Sciatic nerve (tissue), 2 donors: ENCODE measurements at regions not wholly inside any gene's neighbourhood (a gene's known extent, or its start where the extent isn't known, plus 50 kb on each side); places are given as distances from the start of the nearest gene placed in this dataset.

Experiments
- ATAC-seq: fragments of 200-7000 bp; cut with Tn5 transposase; one replicate; pipeline ENCODE4 v1.9.1; 2020; ENCODE audit warnings: mild to moderate bottlenecking, moderate library complexity
- DNase-seq: peaks from one replicate; pipeline ENCODE4 v3.0.0-alpha.2; 2020; ENCODE audit warnings: low spot score
- intact Hi-C: fragments of 100-400 bp; cut with DNase I; formaldehyde crosslinking; loops from one replicate; pipeline ENCODE4 v1.14.2; 2022
- donor health status: DM: no; HTN: no; CAD: no.
- donor health status: DM: no; HTN: no; CAD: no.

DNA sequence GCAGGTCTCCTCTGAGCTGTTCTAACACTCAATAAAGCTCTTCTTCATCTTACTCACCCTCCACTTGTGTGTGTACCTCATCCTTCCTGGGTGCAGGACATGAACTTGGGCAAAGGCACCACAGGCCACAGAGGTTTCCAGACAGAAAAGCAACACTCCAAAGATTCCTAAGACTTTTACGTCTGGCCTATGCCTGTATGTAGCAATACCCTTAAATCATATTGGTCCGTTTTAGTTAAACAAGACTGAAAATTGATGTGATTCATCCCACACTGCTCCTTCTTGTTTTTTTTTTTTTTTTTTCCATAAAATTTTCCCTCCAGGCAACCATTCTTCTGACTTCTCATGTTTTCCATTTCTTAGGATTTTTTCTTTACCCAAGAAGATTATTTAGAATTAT lies 404.3 kb downstream of the PID1 start:
- no peak for ATAC-seq
- intact Hi-C loops, result no loop called here

GRCh38 chr2:228866044-228866443 lies 405.0 kb downstream of the PID1 start:
- no peak for DNase-seq
- no peak for ATAC-seq
- intact Hi-C loops, result no loop called here

More for the DNA sequence above, 404.3 kb downstream of the PID1 start:
- DNase-seq, result no peak

DNA sequence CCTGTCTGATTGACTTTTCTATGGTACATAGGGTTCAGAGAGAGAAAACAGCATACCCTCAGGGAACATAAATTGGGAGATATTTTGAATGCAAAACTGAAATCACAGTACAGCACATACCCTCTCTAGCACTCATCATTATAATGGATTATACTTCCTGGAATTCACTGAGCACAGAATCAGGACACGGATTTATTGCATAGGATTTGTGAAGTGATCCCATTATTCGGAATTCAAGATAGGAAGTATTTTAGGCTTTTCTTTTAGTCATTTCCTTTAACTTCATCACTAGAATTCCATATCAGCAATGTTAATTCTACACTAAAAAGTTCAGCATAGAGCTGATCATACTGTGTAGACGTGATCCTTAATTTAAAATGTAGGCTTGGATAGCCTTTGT lies 407.0 kb downstream of the PID1 start:
- DNase-seq (no peak), ATAC-seq (no peak)
- intact Hi-C loops, result no loop called here

- DNase-seq (no peak), ATAC-seq (no peak)
- intact Hi-C loops, result no loop called here
These were observed 410.3 kb downstream of the PID1 start for GRCh38 chr2:228860601-228861285.

DNA sequence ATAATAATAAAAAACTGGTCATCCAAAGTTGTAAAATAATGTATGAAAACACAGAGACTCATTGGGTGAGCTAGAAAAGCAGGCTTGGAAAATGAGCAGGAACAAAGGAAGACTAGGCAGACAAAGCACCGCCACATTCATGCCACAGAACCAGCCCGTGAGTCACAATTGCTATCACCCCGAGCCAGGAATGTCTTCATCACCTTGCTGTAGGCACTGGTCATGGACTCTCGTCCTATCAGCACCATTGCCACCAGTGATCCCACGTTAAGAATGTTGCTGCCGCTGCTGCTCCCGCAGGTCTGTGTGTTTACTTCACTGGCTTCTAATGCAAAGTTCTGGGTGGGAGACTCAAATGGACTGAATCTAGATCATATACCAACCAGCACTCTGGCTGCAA lies 417.9 kb downstream of the PID1 start:
- ATAC-seq (no peak), DNase-seq (no peak)
- intact Hi-C loops, result no loop called here

GRCh38 chr2:228848638-228849037 lies 422.4 kb downstream of the PID1 start:
- ATAC-seq (no peak), DNase-seq (no peak)
- intact Hi-C loops, result no loop called here

GRCh38 chr2:228847684-228848083 lies 423.4 kb downstream of the PID1 start:
- DNase-seq, result no peak
- intact Hi-C loops, result no loop called here
- no peak for ATAC-seq

DNA sequence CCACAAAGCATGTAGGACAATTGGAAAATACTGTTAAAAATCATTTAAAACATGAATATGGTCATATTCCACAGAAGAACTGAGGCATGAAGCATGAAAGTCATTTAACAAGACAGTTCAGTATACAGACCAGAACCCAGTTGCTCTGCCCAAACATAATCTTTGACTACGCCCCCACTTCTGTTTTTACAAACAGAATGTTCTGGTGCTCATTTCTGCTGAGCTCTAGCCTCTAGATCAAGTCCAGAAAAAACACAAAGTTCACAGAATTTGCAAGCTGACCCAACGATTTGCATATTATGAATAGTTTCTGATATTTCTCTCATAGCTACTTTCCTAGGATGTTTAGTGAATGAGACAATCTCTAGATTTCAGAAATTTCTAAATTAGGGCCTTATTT lies 424.9 kb downstream of the PID1 start:
- ATAC-seq (peak; percentile 24), DNase-seq (no peak)
- intact Hi-C loops, result no loop called here

DNA sequence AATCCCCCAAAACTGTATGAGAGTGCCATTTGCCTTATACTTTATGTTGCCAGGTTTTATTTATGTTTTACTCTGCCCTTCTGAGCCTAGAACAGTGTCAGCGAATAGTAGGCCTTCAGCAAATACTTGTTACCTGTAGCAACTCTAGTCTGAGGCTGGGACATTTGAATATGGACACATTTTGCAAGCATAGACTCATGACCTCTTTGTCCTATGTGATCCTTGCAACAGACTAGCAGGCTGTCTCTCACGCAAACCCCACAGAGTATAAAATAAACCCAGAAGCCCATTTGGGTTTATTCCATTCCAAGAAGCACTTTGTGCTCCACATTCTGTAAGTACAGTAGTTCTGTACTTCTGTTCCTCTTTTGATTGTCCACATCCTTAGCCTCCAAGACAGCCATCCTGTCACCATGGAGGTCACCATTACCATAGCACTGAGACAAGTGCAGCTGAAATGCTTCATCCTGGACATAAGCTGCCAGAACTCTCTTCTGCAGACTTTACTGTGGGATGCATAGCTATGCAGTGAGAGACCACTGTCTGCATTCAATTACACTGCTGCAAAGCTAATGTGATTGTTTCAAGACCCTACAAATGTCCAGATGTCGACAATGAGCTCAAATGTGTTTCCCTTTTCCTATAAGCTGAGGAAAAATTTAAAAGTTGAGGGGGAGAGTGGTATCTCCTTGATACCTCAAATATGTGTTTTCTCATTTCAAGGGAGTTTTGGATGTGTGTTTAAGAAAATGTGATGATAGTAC lies 425.7 kb downstream of the PID1 start:
- ATAC-seq (no peak), DNase-seq (no peak)
- intact Hi-C loops, result no loop called here

GRCh38 chr2:228841877-228842276 lies 429.2 kb downstream of the PID1 start:
- DNase-seq (no peak), ATAC-seq (no peak)
- intact Hi-C loops, result no loop called here

DNA sequence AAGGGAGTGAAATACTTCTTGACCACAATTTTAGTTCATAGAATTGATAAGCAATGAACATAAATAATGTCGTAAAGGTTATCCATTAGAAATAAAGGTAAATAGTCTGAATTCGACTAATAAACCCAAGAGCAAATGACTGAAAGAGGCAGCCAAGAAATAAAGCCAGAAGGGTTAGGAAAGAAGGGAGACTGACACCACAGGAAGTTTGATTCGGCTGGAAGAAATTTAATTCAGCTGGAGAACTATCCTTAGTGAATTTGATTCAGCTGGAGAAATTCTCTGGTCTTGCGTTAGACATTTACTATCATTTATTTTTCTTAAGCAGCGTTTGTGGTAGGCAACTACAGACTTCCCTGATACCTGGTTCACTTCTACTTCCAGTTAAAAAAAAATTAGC lies 429.6 kb downstream of the PID1 start:
- intact Hi-C loops, result no loop called here
- DNase-seq, result no peak
- ATAC-seq, result peak; percentile 45

GRCh38 chr2:228840743-228841114 lies 430.4 kb downstream of the PID1 start:
- intact Hi-C loops, result no loop called here
- ATAC-seq (peak; percentile 63), DNase-seq (no peak)

GRCh38 chr2:228840113-228840742 lies 430.9 kb downstream of the PID1 start:
- ATAC-seq, result peak; percentile 64
- intact Hi-C loops, result no loop called here
- no peak for DNase-seq

DNA sequence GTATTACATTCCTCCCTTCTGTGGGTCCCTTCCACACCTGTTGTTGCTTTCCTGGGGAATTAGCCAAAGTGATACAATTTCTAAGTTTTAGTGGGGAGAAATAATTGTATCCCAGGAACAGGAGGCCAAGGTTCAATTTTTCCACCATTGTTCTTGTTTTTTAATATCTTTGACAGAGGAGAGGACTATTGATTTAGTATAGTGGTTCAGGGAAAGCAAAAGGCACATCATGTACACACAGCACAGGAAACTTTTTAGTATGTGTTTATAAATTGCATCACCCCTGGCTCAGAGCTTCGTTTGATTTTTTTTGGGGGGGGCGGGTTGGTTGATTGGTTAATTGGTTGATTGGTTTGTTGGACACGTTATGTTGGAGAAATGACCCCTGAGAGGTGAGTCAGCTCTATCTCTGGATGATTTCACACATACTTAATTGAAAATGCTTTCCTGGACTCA lies 431.6 kb downstream of the PID1 start:
- intact Hi-C loops, result no loop called here
- ATAC-seq (peak; percentile 74), DNase-seq (no peak)

GRCh38 chr2:228838819-228839218 lies 432.3 kb downstream of the PID1 start:
- intact Hi-C loops, result no loop called here
- ATAC-seq (no peak), DNase-seq (no peak)

DNA sequence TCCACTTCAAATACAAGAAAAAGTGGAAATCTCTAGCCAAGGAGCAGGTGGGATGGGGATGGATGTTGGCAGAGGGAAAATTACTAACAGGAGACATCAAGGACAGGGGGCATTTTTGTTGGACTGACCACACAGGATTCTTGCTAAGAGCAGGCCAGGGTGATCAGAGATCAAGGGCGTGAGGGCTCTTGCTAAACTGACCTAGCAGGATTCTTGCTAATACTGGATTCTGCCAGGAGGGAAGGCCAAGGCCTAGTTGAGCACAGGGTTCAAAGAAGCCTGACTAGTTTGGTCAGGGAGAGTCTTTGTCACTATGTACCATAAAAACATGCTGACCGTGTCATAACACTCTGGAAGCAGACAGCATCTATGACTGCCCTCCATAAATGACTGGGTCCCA lies 442.7 kb downstream of the PID1 start:
- DNase-seq, result no peak
- no peak for ATAC-seq

GRCh38 chr2:228827056-228827700 lies 443.9 kb downstream of the PID1 start:
- intact Hi-C loops, result no loop called here

More for the DNA sequence above, 442.7 kb downstream of the PID1 start:
- intact Hi-C loops, result no loop called here

DNA sequence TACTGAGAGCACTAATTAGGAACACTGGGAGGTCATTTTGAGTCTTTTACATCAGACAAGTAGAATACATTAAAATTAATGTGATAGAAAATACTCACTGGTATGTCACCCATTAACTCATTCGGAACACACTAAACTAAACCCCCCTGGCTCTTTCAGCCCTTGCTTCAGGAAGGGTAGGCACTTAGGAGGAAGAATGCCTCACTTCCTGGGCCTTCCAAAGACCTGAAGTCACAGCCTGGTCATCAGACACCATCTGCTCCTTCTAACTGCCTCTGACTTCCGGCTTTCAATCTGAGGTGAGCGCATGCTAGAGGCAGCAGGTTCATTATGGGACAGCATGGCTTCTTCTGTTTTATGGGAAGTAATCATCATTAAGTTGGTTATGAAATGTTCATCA lies 451.4 kb downstream of the PID1 start:
- ATAC-seq (no peak), DNase-seq (no peak)
- intact Hi-C loops, result no loop called here

More at GRCh38 chr2:228827056-228827700, 443.9 kb downstream of the PID1 start:
- DNase-seq (no peak), ATAC-seq (no peak)

GRCh38 chr2:228802181-228803071 lies 468.7 kb downstream of the PID1 start:
- intact Hi-C loops, result no loop called here
- no peak for ATAC-seq

More at GRCh38 chr2:228802181-228803071, 468.7 kb downstream of the PID1 start:
- no peak for DNase-seq
